ENCODE measurements at regions not wholly inside any gene's neighbourhood (a gene's known extent, or its start where the extent isn't known, plus 50 kb on each side); places are given as distances from the start of the nearest gene placed in this dataset.
A peak's percentile ranks its signal among the peaks of the same experiment; 100 is the strongest.
"Not testable (repeated sequence)": the region's sequence is repeated elsewhere in the genome, so short reads cannot be mapped to it uniquely, and the experiment has no call there.

DNA sequence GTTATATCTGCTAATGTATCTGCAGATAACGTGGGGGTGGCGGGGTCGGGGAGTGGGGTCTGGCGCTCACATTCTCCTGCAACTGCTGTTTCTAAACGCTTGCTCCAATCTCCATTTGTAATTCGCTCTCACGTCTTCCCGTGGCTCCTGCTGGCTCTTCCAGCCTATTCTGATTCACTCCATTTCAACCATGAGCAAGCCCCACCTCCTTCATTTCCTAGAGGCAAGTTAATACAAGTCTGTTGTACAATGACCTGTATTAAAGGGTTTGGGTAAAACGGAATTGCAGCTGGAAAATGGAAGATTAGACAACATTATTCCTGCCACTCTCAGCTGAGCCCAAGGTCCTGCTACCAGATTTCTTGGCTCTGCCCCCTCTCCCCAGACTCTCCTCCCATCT, 132.3 kb downstream of the CSNK2A3 start:
- no peak for DNase-seq

DNA sequence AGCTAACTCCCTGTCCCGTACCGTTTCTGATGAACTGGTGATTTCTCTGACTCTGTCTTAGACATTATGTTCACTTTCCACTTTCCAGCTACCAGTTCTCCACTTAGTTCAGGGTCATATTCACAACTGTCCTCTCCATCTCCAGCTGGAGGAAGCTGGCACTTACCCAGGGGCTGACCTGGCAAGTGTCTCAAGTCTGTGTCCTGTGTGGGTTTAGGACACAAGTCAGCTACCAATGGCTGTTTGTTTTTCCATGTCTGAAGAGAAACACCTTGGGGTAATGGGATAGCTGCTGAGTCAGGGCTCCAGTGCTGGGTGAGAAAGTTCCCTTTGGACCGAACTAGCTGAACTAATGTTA, 134.4 kb downstream of the CSNK2A3 start:
- DNase-seq = no peak

DNA sequence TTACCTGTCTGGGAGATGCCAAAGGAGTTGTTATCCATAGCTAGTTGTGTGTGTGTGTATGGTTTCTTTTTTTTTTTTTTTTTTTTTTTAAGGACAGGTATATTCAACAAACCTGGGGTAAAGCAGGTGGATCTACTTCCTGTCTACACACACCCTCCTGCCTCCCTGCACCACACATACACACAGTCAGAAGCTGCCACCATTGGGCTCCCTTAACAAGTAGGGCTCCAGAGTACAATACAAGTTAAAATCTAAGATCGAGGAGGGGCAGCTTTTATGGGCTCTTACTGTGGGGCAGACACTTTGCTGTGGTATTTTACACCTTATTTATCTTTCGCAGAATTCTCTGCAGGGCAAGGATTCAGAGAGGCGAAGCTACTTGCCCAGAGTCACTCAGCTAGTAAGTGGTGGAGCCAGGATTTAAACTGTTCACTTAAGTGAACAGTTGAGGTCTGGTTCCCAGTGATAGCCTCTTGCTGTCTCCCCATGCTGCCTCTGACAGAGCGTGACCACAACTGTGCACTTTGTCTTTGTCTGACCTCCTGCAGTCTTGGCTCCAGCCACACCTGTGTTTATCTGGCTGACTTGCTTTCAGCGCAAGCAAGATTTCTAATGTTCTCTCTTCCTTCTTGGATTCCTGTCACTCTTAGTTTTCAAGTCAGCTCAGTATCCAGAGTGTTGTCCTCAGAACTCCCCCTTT, 135.0 kb downstream of the CSNK2A3 start:
- DNase-seq = no peak

DNA sequence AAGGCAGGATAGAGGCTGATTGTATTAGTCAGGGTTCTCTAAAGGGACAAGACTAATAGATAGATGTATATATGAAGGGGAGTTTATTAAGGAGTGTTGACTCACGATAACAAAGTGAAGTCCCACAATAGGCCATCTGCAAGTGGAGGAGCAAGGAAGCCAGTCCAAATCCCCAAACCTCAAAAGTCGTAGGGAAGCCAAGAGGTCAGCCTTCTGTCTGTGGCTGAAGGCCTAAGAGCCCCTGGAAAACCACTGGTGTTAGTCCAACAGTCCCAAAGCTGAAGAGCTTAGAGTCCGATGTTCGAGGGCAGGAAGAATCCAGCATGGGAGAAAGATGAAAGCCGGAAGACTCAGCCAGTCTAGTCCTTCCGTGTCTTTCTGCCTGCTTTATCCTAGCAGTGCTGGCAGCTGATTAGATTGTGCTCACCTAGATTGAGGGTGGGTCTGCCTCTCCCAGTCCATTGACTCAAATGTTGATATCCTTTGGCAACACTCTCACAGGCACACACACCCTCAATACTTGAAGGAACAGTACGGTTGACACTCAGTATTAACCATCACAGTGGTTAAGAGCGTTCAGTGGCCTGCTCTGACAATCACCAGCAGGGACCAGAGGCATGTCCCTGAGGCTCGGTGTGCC, 135.6 kb downstream of the CSNK2A3 start:
- no peak for DNase-seq

DNA sequence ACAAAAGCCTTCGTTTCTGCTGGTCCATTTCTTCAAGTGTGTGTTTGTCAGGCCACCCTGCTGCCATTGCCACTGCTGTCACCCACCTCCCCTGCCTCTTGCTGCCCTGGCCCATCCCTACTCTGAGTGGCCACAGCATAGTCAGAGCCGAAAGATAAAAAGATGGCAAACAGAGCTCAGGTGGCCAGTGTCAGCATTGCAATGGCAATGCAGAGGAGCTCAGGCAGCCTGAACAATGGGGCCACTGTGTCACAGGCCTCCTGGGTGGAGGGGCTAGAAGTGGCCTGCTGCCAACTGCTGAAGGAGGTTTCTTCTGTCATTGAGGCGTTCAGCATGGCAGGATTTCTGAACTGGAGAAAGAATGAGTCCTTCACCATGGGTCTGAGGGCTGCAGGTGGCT, 137.1 kb downstream of the CSNK2A3 start:
- DNase-seq = no peak

DNA sequence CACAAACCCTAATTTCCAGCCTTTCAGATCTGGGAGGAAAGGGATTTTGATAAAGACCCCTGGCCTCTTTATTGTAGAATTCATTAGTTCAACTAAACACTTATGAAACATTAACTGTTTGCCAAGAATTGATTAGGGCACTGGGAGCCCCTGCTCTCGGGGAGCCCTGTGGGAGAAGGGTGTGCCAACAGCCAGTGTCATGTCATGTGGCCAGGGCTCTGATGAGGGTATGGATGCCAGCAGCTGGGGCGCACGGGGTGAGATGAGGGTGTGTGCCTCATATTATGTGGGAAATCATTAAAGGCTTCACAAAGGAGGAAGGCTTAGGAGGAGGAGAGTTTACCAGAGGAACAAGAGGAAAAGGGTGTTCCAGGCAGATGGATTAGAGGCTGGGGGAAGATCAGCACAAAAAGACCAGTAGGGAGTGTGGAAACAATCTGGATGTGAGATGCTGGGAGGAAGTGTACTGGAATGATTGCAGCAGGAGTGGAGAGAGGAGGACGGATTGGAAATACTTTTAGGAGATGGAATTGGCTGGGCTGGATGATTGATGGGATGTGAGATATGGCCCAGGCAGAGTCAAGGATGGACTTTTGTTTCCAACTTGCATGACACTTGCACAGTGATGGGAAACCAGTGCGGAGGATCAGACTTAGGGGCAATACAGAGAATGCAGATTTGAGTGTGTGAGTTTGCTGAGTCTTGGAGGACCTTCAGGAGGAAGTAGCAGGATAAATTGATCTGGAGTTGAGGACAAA, 137.8 kb downstream of the CSNK2A3 start:
- DNase-seq = no peak

DNA sequence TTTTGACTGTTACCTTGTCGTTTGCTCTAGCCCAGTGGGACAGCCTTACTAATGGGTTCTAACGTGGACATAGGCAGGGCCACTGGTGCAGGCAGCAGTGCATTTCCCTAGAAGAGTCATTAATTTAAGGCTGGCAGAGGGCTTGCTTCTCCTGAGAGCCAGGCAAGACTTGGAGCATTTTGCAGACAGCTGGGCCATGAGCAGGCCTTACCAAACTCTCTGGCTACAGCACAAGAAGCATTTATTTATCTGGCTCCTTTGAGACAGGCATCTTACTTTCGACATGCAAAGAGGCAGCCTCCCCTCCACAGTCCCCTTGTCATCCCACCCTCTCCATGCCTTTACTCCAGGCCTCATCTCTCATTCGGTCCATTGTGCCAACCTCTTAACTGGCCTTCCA, 139.9 kb downstream of the CSNK2A3 start:
- no peak for DNase-seq

DNA sequence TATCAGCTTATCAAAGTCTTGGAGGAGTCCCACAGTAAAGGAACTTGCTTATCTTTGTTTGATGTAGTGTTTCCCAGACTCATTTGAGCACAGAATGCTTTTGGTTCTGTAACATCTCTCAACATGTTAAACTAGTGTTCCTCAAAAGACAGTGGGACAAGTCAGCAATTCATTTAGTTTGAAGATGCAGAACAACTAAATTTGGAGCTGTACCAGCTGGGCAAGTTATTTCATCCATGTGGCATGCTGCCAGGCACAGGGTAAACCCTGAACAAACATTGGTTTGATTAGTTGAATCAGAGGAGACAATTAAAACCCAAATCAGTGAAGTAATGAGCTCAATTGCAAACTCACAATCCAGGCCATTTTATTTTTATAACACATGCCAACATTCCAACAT, 141.2 kb downstream of the CSNK2A3 start:
- DNase-seq = no peak

DNA sequence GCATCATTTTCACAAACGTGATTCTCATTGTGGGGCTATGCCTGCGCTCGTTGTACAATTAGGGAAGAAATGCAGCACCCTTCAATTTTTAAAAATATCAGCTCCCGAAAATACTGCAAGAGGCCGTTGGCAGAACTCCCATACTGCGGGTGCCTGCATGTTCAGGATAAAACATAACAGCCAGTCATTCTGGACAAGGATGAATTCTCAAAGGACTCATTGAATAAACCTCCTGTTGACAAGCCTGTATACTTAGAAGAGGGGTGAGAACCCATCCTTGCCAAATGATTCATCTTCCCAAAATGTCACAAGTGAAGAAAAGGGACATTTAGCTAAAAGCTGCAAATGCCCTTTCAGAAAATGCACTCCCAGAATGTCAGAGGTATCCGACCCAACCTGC, 141.9 kb downstream of the CSNK2A3 start:
- DNase-seq = no peak

DNA sequence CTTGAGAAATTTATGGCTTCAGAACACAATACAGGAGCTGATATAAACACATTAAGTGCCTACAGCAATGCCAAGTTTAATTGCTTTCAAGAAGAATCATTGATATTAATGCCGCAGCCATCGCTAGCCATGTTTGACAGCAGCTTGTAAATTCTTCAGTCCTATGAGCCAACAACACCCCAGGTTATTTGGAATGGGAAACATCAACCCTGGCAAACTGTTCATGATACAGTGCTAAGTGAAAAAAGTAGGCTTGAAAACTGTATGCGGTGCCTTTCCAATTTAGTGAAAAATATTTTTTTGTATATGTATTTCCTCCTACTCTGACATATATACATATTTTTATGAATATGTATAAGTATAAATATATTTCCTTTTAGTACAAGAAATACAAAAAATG, 142.6 kb downstream of the CSNK2A3 start:
- DNase-seq = no peak

DNA sequence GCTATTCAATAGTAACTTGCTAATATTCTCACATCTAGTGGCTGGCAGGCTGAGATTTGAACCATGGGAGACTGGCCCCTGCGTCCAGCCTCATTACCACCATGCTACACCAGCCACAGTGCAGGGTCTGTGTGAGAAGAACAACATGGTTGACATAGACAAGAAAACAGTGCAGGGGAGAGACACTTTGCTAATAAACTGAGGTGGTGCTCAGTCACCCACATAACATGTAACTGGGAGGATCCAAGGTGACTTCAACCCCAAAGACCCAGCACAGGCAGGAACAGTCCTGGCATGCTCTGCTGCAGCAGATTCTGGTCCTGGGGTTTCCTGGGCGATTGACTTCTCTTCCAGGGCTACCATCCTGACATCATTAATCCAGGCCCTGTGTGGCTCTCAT, 143.1 kb downstream of the CSNK2A3 start:
- DNase-seq = no peak

DNA sequence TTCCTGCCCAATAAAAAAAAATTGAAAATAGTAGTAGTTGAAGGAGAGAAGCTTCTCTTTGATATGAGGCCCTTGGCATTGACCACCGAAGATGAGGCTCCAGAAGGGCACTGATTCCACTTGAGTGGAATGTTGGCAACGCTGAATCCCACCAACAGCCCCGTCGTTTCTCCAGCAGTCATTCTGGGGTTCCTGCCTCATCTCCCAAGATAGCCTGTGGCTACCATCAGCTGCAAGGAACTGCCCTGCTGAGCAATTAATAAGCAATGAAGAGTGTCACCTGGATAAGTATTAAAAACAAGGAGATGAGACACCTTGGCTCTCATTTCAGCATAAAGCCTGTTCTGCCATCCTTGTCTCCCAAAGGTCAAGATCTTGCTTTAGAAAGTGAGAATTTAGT, 144.1 kb downstream of the CSNK2A3 start:
- no peak for DNase-seq

DNA sequence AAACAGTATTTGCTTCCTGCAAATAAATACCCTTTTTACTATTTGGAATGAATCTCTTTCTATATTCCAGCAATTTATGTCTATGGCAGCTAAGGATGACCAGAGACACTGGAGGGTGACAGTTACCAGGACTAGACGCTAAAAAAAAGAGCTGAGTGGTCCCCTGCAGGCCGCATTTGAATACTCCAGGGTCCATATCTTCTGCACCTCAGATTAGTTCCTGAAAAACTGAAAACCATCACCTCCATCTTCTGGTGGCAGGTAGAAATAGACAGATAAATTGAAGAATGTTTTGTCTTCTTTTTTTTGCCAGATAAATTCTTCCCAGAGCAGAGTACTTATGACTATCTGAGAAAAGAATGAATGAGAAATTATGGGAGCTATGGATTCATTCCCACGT, 145.6 kb downstream of the CSNK2A3 start:
- DNase-seq = no peak

DNA sequence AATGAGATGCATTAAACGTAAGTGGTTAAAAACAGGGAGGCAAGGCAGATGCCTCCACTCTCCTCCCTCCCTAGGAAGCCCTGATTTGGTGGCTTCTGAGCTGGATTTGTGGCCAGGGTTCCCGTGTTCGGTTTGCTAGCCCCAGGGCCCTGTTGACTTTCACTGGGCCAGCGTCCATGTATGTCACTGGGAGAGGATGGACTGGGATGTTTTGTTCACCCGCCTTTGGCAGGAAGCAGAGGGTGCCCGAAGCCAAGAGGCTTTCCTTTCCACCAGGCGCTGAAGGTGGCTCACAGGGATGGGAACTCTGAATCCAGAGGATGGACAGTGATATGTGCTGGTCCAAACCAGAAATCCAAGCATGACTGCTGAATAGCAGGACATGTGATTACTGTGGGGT, 146.6 kb downstream of the CSNK2A3 start:
- DNase-seq = no peak

DNA sequence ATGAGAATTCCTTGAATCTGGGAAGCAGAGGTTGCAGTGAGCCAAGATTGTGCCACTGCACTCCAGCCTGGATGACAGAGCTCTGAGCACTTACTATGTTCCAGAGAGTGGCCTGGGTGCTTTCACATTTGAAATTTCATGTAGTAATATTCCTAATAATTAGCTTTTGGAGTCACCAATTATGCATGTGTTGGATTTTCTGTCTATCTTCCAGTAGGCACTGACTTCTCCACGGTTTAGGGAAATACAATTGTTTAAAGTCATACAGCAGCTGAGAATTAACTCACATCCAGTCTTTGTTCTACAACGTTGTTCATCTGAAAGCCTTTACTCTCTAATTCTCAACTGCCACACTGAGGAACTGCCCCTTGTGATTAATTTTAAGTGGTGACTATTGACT, 150.2 kb downstream of the CSNK2A3 start:
- DNase-seq = no peak

DNA sequence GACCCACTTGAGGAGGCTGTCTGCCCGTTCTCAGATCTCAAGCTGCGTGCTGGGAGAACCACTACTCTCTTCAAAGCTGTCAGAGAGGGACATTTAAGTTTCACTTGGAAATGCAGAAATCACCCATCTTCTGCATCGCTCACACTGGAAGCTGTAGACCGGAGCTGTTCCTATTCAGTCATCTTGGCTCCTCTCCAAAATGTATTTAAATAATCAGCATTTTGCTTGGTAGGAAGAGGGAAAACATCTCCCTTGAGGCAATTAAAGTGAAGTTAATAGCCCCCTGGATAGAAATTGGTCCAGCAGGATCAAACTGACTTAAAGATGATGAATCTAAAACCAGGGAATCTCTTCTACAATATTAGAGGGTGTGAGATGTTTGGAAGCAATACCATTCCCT, 151.7 kb downstream of the CSNK2A3 start:
- not testable (repeated sequence) for DNase-seq

DNA sequence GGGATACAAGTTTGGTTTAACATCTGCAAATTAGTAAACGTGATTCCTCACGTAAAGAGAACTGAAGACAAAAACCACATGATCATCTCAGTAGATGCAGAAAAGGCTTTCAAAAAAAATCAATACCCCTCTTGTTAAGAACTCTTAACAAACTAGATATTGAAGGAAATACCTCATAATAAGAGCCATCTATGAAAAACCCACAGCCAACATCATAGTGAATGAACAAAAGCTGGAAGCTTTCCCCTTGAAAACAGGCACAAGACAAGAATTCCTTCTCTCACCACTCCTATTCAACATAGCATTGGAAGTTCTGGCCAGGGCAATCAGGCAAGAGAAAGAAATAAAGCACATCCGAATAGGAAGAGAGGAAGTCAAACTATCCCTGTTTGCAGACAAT, 160.5 kb downstream of the CSNK2A3 start:
- no peak for DNase-seq

DNA sequence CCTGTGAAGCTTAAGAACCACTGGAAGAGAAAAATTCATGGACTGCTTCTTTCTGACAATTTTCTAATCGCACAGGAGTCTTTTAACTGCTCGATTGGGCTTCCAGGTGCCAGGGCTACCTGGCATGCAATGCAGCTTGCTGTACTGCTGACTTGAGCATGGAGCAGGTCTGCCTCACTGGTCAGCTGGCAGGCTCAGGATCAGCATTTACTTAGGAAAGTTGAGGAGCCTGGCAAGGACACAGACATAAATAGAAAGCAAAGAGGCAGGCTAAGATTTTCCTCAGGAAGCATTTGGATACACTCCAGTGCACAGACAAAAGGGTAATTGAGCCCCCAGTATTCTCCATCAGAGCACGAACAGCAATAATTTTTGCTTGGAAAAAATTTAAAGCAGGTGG, 163.5 kb downstream of the CSNK2A3 start:
- no peak for DNase-seq

DNA sequence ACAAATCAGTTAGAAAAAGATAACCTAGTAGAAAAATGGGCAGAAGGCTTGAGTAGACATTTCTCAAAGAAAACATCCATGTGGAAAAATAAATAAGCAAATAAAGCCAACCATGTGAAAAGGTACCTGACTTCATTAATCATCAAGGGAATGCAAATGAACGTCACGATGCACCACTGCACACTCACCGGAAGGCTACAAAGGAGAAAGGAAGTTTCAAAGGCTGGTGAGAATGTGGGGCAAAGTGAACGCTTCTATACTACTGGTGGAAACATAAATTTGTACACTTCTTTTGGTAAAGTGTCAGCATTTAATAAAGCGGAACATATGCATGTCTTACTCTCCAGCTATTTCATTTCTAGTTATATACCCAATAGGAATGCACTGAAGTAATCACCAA, 166.8 kb downstream of the CSNK2A3 start:
- DNase-seq = no peak

DNA sequence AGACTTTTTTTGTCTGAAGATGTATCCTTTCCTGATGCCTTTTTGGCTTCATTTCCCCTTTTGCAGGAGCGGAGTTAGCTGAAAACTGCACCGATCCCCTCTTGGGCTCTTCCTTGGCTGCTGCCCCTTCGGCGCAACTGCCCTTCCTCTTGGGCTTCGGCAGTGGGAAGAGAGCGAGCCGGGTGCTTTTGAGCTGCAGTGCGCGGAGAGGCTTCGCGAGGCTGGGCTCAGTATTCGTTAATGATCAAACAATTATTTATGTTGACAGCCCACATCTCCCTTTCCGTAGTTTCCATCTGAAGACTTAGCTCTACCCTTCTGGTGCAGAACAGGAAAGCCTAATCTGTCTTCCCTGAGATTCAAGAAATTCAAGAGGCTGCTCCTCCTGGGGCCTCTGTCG, 170.8 kb downstream of the CSNK2A3 start:
- no peak for DNase-seq

DNA sequence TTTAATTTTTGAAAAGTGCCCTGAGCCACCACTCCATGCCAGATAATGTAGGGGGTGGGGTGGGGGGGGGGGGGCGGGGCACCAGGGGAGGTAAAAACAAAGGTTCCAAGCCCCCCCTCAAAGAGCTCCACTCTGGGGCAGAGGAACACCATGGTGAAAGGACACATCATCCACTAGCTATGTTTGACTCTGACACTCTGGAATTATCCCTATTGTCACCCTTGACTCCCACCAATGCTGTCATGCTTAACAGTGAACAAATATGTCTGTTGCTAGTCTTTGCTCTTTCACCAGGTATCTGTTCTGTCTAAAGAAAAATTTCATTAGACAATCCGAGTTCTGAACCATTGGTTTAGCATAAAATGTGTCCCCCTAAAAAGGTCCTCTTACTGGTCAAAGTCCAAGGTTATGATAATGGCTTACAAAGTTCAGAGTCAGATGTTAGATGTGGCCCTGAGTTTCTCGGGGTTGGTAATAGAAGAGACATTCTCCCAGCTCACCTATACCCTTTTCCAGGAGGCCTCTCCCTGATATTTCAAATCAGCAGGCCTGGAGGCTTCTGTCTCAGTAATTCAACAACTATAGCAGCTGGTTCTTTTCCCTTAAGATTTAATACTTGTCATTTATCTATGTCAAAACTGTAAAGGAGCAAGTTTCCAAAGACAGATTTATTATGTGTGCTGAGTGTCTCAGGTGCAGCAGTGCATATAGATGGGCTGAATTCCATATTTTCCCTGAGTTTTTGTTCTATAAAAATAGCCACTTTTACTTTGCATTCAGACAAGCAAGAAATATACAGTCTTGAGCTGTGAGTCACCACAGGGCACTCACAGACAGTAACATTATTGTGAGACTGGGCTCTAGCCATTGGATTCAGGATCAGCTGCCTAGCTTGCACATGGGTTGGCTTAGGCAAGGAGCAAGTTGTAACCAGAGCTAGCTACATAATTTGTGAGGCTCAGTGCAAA, 174.1 kb downstream of the CSNK2A3 start:
- peak; percentile 27 for DNase-seq

DNA sequence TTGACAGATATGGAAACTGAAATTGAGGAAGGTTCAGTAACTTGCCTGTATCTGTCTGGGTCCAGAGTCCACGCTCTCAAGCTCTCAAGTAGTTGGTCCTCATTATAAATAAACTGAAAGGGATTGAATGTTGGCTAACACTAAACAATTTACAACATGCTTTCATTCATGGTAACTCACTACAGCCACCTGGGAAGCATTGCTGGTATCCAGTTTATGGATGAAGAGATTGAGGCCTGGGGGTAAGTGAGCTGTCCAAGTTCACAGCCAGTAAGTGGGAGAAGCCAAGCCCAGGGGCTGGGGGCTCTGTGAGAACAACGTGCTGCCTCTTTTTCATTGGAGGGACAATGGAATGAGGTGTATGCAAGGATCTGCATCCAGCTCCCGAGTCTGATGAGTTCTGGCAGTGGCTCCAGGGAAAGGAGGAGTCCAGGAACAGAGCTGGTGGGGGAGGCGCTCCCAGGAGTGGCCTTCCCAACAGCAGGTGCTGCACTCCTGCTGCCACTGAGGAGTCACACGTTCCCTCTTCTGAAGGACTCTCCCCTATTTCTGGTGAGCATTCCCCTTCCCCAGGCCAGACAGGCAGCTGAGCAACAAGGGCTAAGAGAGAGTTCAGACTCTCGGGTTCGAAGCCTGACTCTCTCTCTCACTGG, 175.8 kb downstream of the CSNK2A3 start:
- DNase-seq = no peak

All from HCEC 1CT (cell line).